Caki2 (cell line): ENCODE measurements at regions not wholly inside any gene's neighbourhood (a gene's known extent, or its start where the extent isn't known, plus 50 kb on each side); places are given as distances from the start of the nearest gene placed in this dataset.
"Not testable (repeated sequence)": the region's sequence is repeated elsewhere in the genome, so short reads cannot be mapped to it uniquely, and the experiment has no call there.

ENCODE experiments used
- DNase-seq: peaks from one replicate; pipeline ENCODE4 v3.0.0-alpha.2; 2015; ENCODE audit warnings: low read depth
- in situ Hi-C: cut with HindIII; loops from 2 replicates; pipeline ENCODE4 v1.10.0; 2016; ENCODE audit warnings: low sequenced_read_pairs, low pct_unique_long_range_greater_than_20kb, mixed read lengths

DNA sequence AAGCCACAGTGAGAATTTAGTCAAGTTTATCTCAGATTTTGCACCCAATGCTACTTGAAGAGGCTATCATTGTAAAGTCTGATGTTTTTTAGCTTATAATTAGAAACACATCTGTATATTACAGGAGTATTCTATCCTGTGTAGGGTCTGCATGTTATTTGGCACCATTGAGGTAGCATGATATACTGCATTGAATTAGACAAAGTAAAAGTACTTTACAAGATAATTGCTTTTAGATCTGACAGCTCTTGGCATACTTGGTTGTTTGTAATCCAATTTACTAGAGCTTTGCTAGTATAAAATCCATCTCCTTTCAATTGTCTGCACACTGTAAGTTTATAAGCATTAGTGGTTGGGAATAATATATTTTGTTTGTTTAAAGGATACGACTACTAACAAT, 714.3 kb downstream of the ANKRD7 start:
- in situ Hi-C loops = no loop called here
- DNase-seq = no peak

DNA sequence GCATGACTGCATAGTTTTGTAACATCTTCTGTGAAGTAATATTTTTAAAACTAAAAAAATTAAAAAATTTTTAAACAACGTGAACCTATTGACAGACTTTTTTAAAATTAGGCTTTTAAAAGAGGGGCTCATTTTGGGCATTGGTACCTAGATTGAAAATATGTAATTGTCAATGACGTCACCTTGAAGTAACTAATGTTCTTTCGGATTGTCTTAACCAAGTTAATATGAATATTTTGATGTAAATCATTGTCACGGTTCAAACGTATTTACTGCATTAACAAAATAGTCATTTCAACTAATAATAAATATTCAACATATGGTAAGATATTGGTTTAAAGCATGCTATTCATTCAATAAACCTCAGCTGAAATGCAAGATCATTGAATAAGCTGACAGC, 719.8 kb downstream of the ANKRD7 start:
- in situ Hi-C loops = no loop called here
- no peak for DNase-seq

DNA sequence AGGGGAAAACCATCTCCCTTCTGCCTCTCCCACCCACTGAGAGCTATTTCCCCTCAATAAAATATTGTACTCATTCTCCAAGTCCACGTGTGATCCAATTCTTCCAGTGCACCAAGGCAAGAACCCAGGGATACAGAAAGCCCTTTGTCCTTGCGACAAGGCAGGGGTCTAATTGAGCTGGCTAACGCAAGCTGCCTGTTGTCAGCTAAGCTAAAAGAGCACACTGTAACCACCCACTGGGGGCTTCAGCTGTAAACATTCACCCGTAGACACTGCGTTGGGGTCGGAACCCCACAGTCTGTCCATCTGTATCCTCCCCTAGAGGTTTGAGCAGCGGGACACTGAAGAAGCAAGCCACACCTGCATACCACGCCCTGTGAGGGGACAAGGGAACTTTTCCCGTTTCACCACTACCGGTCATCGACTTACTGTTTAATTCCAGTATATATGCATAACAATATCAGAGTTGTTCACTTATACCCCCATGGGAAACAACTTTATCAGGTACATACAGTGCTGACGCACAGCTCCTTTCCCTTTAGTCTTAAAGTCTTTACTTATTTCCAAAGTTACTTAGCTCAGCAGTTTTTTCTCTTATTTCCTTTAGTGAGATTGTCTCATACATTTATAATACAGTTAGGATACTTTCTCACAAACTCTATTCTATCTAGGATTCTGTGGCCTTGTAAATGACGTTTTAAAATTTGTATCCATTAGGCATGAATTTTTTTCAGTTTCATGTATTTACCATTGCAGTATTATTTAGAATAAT, 721.6 kb downstream of the ANKRD7 start:
- no peak for DNase-seq
- in situ Hi-C loops = no loop called here

DNA sequence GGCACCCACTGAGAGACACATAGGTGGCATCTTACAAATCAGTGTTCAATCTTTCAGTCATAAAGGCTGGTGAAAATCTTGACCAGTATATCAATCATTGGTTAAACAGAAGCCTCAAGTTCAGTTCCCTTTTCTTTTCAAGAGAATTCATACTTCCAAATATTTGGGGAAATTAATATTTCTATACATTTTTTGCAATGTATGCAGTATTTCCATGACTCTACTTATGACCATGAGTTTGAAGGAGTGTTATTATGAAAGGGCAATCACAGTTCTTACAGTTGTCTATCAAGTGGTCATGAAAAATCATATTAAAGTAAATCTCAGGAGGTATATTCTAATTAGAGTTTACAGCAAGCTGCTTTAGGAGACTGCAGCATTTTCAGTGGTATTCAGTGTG, 724.0 kb downstream of the ANKRD7 start:
- no peak for DNase-seq
- in situ Hi-C loops = no loop called here

DNA sequence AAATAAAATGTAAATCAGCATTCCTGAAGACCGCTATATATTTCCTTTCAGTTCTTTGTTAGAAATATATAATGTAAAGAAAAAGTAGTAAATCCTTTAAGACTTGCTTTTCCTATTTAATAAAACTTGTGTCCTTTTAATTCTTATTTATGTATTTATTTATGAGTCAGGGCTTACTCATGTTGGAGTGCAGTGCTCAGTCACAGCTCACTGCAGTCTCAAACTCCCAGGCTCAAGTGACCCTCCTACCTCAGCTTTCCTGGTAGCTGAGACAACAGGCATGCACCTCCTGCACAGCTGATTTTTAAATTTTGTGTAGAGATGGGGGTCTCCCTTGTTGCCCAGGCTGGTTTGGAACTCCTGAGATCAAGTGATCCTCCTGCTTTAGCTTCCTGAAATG, 724.5 kb downstream of the ANKRD7 start:
- in situ Hi-C loops = no loop called here
- peak; percentile 11 for DNase-seq

DNA sequence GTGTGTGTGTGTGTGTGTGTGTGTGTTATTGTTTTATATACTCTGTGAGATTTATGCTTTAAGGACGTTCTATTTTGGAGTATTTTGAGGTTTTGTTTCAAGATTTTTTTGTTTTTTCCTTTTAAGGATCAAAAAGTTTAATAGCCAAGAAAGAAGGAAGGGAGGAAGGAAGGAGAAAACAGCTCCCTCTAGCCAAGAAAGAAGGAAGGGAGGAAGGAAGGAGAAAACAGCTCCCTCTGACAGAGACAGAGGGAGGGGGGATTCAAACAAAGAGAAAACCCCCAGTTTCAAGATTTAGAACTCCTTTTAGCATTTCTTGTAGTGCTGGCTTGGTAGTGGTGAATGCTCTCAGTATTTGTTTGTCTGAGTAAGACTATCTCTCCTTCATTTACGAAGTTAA, 731.8 kb downstream of the ANKRD7 start:
- DNase-seq, in situ Hi-C loops: not testable (repeated sequence)

DNA sequence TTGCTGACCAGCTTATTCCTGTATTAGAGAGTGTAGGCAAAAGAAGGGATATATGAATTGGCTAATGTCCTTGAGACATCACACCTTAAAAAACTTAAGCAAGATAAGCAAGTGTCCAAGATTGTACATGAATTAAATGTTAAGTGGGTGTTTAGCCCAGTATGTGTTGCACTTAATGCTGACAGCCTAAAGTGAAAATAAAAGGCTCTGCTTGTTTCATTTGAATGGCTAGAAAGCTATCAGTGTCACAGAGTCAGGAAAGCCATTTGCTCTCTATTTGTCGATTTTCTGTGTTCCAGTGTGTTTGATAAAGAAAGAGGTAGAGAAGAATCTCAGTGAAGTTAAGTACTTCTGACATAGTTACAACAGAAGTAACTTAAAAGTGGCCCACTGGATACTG, 744.9 kb downstream of the ANKRD7 start:
- no peak for DNase-seq
- in situ Hi-C loops = no loop called here

DNA sequence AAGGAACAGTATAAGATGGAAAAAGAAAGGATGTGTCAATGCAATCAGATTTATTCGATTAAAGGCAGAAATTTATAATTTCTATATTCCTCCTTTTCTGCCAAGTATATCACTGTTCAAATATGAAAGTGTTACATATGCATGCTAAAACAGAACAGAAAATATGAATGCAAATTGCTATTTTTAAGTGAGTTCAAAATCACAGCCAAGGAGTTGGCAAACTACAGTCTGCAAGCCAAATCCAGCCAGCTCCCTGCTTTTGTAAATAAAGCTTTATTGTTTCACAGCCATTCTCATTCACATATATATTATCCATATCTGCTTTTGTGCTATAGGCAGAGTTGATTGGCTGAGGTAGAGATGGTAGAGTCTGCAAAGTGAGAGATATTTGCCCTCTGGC, 747.2 kb downstream of the ANKRD7 start:
- DNase-seq = no peak
- in situ Hi-C loops = no loop called here

DNA sequence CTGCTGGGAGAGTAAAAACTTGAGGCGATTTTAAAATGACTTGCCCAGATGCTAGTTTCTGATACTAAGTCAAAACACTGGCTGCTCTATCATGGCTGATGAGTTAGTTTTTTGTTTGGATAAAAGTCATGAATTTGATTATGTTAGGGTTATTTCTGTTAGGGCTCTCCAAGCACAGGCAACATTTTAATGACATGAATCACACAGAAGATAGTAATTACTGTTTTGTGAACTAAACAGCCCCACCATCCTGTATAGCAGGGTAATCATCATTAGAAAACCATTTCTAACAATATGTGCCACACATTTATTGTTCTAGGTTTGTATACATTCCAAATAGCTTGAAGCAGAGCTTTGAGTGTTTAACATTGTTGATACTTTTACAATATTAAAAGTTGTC, 750.3 kb downstream of the ANKRD7 start:
- in situ Hi-C loops = no loop called here
- DNase-seq = no peak

DNA sequence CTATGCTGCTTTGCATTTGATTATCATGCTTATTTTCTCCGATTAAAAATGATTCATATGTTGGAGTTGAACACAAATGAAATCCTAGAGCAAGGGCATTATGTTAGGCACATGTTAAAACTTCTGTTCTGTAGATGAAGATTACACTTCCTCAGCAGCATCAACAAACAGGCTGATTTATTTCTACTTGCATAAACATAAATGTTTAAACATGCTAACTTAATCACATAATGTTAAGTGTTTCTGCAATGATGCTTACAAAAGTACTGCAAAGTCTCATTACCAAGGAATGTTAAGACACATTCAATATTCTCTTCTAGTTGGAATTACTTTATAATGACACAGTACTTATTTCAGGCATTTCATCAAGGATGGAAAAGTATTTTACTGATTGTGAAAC, 770.8 kb downstream of the ANKRD7 start:
- DNase-seq = no peak

DNA sequence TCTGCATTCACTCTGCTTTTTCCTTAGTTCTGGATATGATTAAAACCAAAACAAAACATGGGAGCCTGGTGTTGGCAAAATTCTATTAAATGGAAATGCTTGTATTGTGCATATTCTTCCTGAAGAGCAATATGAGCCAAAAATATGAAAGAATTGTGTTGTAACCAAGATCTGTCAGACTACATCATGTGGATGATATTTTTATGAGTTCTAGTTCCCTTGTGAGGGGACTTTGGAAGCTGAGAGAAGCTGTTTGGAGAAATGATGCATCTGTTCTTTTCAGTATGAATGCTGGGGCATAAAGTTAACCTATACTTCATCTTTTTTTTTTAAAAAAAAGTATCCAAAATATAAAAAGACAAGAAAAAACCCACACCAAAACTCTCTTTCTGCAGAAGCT, 782.7 kb downstream of the ANKRD7 start:
- in situ Hi-C loops = no loop called here
- no peak for DNase-seq

More for the DNA sequence above, 770.8 kb downstream of the ANKRD7 start:
- in situ Hi-C loops = no loop called here

DNA sequence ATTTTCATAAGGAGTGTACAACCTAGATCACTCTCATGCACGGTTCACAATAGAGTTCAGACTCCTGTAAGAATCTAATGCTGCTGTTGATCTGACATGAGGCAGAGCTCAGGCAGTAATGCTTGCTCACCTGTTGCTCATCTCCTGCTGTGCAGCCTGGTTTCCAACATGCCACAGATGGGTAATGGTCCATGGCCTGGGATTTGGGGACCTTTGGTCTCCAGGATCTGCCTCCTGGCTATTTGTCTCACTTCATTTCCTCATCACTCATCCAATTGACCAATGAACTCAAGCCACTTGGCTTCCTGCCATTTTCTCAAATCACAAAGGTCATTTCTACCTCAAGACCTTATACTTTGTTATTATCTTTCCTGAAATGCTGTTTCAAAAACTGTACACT, 786.1 kb downstream of the ANKRD7 start:
- DNase-seq = peak; percentile 45
- in situ Hi-C loops = no loop called here

DNA sequence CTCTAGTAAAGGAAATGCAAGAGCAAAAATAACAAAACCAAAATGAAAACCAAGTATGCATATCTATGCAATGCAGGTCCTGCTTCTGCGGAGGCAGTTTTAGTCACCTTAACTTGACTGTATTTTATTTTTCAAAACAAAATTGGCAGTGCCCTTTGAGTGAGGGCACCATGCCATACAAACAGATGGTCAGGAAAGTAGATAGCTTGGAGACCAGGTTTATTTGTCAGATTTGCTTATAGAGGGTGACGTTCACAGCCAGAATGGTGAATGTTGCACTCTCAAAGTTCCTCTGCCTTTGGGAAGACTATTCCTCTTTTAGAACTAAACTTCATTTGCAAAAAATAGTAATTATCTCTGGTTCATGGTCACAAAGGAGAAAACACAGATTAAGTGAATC, 801.9 kb downstream of the ANKRD7 start:
- DNase-seq = no peak
- in situ Hi-C loops = no loop called here

DNA sequence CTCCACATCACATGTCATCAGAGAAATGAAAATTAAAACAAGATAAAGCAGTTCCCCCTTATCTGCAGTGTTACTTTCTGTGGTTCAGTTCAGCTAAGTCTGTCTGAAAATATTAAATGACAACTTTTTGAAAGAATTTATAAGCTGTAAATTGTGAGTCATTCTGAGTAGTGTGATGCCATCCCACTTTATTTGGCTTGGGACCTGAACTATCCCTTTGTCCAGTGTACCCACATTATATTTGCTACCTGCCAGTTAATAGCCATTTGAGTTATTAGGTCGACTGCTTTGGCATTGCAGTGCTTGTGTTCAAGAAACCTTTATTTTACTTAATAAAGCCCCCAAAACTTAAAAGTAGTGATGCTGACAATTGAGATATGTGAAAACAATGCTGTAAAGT, 804.2 kb downstream of the ANKRD7 start:
- in situ Hi-C loops = no loop called here
- no peak for DNase-seq

DNA sequence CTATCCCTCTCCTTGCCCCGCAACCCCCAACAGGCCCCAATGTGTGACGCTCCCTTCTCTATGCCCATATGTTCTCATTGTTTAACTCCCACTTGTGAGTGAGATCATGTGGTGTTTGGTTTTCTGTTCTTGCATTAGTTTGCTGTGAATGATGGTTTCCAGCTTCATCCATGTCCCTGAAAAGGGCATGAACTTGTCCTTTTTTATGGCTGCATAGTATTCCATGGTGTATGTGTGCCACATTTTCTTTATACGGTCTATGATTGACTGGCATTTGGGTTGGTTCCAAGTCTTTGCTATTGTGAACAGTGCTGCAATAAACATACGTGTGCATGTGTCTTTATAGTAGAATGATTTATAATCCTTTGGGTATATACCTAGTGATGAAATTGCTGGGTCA, 807.6 kb downstream of the ANKRD7 start:
- DNase-seq, in situ Hi-C loops: not testable (repeated sequence)

DNA sequence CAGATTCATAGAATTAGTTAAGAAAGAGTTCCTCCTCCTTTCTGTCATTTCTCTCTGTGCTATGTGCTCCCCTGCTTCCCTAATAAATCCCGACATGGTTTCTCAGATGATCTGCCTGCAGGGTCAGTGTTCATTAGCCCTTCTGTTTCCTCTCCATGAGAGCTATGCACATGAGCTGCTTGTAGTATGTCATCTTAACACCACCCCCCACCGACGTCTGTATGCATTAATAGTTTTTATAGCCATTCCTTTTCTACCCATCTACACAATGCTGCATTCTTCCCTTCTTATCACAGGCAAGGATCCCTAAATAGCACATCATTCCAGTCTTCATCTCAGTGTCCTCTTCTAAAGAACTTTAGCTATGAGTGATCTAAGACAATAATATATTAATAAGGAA, 809.1 kb downstream of the ANKRD7 start:
- no peak for DNase-seq
- in situ Hi-C loops = no loop called here

DNA sequence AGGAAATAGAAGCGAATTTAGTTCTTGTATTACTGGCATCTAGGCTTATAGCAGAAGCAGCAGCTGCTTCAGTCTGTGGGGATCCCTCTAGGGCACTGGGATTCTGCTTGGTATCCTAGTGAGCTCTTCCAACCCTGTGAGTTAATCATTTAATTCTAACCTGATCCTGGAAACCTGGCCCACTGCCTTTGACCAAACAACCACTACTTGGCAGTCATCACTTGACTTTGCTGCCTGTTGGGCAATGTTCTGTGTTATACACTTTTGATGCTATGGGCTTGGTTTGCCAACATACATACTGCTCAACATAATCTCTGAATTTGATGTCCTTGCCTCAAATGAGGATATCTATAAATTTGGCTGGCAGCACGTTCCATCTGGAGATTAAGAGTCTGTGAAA, 813.4 kb downstream of the ANKRD7 start:
- in situ Hi-C loops = no loop called here
- no peak for DNase-seq

DNA sequence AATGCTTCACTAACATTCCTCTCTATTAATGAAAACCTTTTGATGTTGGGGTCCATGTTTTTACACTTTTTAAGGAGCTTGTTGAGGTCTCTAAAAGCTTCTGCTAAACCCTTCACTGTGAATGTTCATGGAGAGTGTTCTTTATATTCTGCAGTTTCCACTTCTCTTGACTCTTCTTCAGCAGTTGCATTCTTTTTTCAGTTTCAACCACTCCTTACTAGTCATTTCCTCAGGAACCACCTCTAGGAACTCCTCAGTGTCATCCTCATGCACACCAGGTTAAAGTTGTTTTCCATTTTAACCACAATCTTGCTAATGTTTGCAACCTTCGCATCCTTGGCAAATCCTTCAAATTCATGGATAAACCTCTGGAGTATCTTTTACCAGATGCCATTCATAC, 821.6 kb downstream of the ANKRD7 start:
- DNase-seq = no peak
- in situ Hi-C loops = no loop called here

DNA sequence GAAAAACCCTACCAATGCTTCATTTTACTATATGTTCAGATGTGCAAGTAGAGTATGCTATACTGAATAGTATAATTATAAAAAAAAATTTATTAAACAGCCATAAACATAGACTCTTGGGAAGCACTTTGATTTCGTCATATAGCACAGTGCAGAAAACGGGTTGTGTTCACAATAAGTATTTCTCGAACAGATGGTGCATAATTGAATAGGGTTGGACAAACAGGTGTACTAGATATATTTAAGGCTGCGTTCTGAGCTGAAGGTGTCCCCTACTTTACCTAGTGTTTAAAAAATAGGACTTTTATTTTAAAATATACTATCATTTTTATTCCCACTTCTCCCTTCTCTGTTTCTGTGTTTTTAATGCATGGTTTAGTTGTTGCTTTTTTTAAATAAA, 841.5 kb downstream of the ANKRD7 start:
- in situ Hi-C loops = no loop called here
- DNase-seq = no peak

DNA sequence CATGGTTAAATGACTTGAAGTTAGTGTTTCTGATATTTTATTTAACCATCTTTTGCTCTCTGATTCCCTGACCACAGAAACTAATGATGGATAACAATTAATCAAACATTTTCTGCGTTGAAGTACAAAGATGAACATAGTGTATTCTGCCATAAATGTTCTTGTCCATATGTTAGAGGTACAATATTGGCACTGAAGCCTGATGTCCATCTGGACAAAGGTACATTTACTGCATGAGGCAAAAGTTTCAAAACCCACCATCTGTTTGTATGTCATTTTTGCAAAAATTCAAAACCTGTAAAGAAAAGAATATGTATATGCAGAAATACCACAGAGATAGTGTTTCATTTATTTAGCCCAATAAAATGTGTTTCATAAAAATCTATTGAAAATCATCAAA, 861.5 kb downstream of the ANKRD7 start:
- in situ Hi-C loops = no loop called here
- DNase-seq = no peak

DNA sequence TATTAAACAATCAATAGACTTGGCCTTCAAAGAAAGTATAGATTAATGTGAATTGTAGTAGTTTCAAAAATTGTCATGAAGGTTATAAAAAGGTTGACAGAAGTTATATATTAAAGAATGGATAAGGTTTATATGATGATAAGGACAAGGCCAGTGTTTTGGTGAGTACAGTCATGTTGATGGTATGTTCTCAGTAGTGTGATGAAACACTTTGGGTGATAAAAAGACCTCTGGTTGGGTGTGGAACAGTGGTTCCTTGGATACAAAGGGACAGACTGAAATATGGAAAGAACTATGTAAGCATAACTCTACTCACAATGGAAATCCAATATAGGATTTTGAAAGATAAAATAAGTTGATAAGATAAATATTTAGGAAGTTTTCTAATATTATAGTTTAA, 866.3 kb downstream of the ANKRD7 start:
- in situ Hi-C loops = no loop called here
- DNase-seq = no peak
